Osteocyte (in vitro differentiated cells): ENCODE measurements at regions not wholly inside any gene's neighbourhood (a gene's known extent, or its start where the extent isn't known, plus 50 kb on each side); places are given as distances from the start of the nearest gene placed in this dataset.

Experiments used
- DNase-seq: peaks from one replicate; pipeline ENCODE4 v3.0.0; 2021; ENCODE audit warnings: mixed read lengths; ENCODE audit not compliant: unreplicated experiment; ENCODE audit errors: extremely low spot score
- H3K27ac Mint-ChIP-seq: one replicate; pipeline ENCODE4 v1.8.0; 2021; ENCODE audit warnings: mild to moderate bottlenecking, mixed read lengths; ENCODE audit not compliant: unreplicated experiment
- H3K27me3 Mint-ChIP-seq: one replicate; pipeline ENCODE4 v1.8.0; 2021; ENCODE audit warnings: mixed read lengths; ENCODE audit not compliant: unreplicated experiment
- H3K36me3 Mint-ChIP-seq: one replicate; pipeline ENCODE4 v1.8.0; 2021; ENCODE audit warnings: mixed read lengths; ENCODE audit not compliant: unreplicated experiment
- H3K4me1 Mint-ChIP-seq: one replicate; pipeline ENCODE4 v1.8.0; 2021; ENCODE audit warnings: mixed read lengths; ENCODE audit not compliant: unreplicated experiment
- H3K4me3 Mint-ChIP-seq: one replicate; pipeline ENCODE4 v1.8.0; 2021; ENCODE audit warnings: mild to moderate bottlenecking, moderate library complexity, mixed read lengths; ENCODE audit not compliant: unreplicated experiment
- H3K9me3 Mint-ChIP-seq: one replicate; pipeline ENCODE4 v1.8.0; 2021; ENCODE audit warnings: mixed read lengths; ENCODE audit not compliant: unreplicated experiment
- CTCF ChIP-seq: fragments of 200-600 bp; sonication (generic); IDR thresholded peaks from 2 replicates; pipeline ENCODE4 v1.5.0; 2021; ENCODE audit warnings: antibody characterized with exemption, mild to moderate bottlenecking, moderate library complexity

- TF ChIP-seq CTCF, result no peak
- H3K27ac Mint-ChIP-seq, result no peak overlapping the region
- H3K4me3 Mint-ChIP-seq, result no peak overlapping the region
- no peaks in the 10 kb centered on the region for H3K4me1 Mint-ChIP-seq
- no peak for DNase-seq
- H3K9me3 Mint-ChIP-seq, result no peaks in the 10 kb centered on the region
- peaks cover 7% of the 10 kb centered on the region for H3K27me3 Mint-ChIP-seq
- H3K36me3 Mint-ChIP-seq, result no peaks in the 10 kb centered on the region
These were observed 344.0 kb upstream of the FAT3 start for GRCh38 chr11:91880660-91881059.

DNA sequence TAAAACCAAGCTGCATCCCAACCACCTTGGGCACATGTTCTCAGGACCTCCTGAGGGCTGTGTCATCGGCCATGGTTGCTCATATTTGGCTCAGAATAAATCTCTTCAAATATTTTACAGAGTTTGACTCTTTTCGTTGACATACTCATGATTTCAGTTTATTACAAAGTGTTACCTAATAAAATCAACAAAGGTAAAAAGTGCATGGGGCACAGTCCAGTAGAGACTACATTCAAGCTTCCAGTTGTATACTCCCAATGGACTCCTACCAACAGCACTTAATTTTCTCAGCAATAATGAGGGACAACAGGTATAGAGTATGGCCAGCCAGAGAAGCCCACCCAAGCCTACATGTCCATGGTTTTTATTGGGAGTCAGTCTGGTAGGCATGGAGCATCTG, 347.9 kb upstream of the FAT3 start:
- H3K4me3 Mint-ChIP-seq, result no peak overlapping the region

GRCh38 chr11:91872243-91872642, 352.4 kb upstream of the FAT3 start:
- no peak for TF ChIP-seq CTCF
- Mint-ChIP-seq H3K9me3 (no peaks in the 10 kb centered on the region), H3K36me3 (no peaks in the 10 kb centered on the region), H3K27me3 (peaks cover 8% of the 10 kb centered on the region), H3K27ac (no peak overlapping the region), H3K4me1 (no peaks in the 10 kb centered on the region), H3K4me3 (no peak overlapping the region)
- DNase-seq, result no peak

More for the DNA sequence above, 347.9 kb upstream of the FAT3 start:
- Mint-ChIP-seq H3K36me3 (no peaks in the 10 kb centered on the region), H3K9me3 (no peaks in the 10 kb centered on the region), H3K27me3 (no peaks in the 10 kb centered on the region), H3K4me1 (no peaks in the 10 kb centered on the region), H3K27ac (no peak overlapping the region)
- no peak for TF ChIP-seq CTCF
- no peak for DNase-seq

DNA sequence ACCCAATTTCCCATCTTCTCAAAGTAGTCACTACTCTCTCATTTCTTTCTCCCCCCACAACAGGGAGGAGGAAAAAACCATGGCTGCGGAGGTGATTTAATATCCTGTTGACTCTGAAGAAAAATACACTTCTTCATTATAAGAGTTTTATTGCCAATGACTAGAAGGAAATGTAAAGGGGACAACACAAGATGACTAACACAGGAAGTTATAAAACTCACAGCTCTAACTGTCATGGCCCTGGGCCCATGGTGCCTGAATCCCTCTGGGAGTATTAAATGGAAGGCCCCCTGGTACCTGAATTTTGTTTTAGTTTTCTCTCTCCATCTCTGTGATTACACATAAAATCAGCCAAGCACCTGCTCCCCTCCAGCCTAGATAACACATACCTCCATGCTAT, 352.8 kb upstream of the FAT3 start:
- no peaks in the 10 kb centered on the region for H3K9me3 Mint-ChIP-seq
- H3K27me3 Mint-ChIP-seq, result peaks cover 8% of the 10 kb centered on the region
- H3K4me1 Mint-ChIP-seq, result no peaks in the 10 kb centered on the region
- DNase-seq, result no peak
- H3K27ac Mint-ChIP-seq, result no peak overlapping the region
- no peak for TF ChIP-seq CTCF
- no peak overlapping the region for H3K4me3 Mint-ChIP-seq
- no peaks in the 10 kb centered on the region for H3K36me3 Mint-ChIP-seq

GRCh38 chr11:91871048-91871447, 353.6 kb upstream of the FAT3 start:
- no peaks in the 10 kb centered on the region for H3K36me3 Mint-ChIP-seq
- H3K4me1 Mint-ChIP-seq, result no peaks in the 10 kb centered on the region
- H3K27ac Mint-ChIP-seq, result no peak overlapping the region
- no peaks in the 10 kb centered on the region for H3K9me3 Mint-ChIP-seq
- H3K4me3 Mint-ChIP-seq, result no peak overlapping the region
- no peak for DNase-seq
- H3K27me3 Mint-ChIP-seq, result peaks cover 10% of the 10 kb centered on the region
- TF ChIP-seq CTCF, result no peak
